Midbrain (tissue), 1 donor: ENCODE measurements at regions not wholly inside any gene's neighbourhood (a gene's known extent, or its start where the extent isn't known, plus 50 kb on each side); places are given as distances from the start of the nearest gene placed in this dataset.

Source experiments
- DNase-seq: peaks from one replicate; lab custom pipeline; 2025; lab: John Stamatoyannopoulos, UW

GRCh38 chr16:50469121-50469743 is 79.0 kb upstream of the NKD1 start:
- DNase-seq = no peak

- DNase-seq = no peak
These were observed 79.5 kb upstream of the NKD1 start for GRCh38 chr16:50468749-50469078.

GRCh38 chr16:50467943-50468748 is 80.0 kb upstream of the NKD1 start:
- peak; percentile 35 for DNase-seq

GRCh38 chr16:50467559-50467942 is 80.6 kb upstream of the NKD1 start:
- no peak for DNase-seq

DNA sequence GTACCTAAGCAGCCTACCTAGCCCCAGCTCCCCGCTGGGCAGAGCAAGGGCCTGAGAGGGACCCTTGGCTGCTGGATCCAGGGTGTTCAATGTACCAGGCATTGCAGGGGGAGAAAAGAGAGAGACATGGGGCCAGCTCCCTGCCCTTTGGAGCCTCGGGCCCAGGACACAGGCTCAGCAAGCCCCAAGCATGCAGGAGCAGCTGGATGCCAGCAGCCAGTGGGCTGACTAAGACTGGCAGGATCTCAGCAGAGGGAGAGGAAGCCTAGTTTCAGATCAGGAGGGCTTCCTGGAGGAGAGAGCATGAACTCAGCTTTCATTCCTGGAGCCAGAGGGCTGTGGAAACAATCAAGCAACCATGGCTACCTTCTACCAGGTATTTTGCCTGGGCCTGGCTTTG is 82.0 kb upstream of the NKD1 start:
- no peak for DNase-seq

GRCh38 chr16:50464325-50465290 is 83.6 kb upstream of the NKD1 start:
- no peak for DNase-seq

DNA sequence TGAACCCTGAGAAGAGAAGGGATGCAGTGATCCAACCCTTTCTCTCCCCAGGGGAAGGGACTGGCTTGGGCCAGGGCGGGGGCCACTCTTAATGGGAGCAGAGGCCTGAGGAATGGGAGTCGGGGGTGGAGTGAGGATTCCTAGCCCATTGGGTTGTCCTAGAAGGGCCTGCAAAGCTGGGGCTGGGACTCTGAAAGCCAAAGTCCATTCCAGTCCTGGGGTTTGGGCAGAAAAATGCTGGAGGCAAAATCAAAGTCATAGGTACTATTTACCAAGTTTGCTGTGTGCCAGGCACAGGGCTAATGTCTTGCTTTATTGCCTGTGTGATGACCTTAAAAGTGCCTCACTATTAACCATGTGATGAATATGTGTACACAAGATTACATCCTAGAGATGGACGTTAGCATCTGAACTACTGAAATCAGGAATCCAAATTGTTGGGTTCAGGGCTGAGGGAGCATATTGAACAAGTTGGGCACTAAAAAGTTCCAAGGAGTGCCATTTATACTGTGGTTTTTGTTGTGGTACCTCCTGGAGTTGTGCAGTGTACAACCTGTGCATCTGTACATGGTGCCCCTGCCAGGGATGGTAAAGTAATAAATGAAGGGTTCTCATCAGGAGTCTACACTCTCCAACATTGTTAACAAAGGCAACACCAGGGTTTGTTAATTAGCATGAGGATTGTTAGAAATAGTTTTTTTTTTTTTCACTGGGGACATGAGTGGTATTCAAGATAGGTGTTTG is 84.4 kb upstream of the NKD1 start:
- no peak for DNase-seq

- no peak for DNase-seq
These were observed 85.2 kb upstream of the NKD1 start for GRCh38 chr16:50462793-50463507.

DNA sequence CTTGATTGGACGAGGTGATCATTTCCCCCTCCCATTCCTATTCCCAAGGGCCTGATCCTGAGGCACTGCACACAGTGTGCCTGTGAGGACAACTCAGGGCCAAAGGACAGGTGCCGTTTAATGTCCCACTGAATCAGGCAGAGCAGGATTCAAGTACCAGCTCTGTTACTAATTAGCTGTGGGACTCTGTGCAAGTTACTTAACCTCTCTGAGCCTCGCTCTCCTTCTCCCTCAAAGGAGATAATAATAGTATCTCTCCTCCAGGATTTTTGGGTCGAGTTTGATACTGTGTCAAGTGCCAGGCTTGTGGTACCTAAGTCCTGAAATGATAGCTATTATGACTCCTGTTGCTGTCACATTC is 86.8 kb upstream of the NKD1 start:
- no peak for DNase-seq

GRCh38 chr16:50460538-50461399 is 87.4 kb upstream of the NKD1 start:
- no peak for DNase-seq

- DNase-seq = no peak
These were observed 88.6 kb upstream of the NKD1 start for GRCh38 chr16:50459496-50460080.

DNA sequence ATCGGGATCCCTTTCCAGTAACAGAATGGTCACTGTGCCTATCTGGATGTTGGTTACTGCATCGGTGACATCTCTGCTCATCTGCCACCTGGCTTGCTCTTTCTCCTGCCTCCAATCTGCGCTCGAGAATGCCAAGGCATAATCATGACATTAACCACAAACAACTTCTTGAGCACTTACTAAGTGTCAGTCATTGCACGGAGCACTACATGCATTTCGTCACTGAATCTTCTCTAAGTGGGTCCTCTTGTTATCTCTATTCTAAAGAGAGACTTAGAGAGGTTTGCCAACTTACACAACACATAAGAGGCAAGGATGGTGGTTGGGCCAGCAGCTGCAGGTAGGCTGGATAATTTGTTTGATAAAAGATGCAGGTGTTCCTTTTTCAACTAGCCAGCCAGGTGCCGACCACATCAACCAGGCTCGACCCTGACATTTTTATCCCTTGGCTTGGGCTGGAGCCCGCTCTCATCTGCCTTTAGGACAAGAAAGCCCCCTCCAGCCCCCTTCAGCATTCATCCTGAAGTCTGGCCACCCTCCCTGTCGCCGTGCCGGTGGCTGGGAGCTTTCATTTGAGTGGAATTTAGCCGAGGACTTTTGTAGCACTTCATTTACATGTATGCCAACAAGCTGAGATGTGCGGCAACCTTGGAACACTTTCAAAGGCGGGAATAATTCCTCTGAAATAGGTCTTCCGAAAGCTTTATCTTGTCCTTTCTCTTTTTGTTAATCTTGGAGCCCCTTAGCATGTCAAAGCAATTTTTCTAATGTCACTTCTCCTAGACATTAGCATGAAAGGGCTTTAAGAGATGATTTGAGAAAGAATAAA is 89.3 kb upstream of the NKD1 start:
- no peak for DNase-seq

- DNase-seq = no peak
These were observed 89.2 kb upstream of the BRD7 start for GRCh38 chr16:50457979-50458491.

GRCh38 chr16:50457423-50457822 is 88.6 kb upstream of the BRD7 start:
- no peak for DNase-seq

GRCh38 chr16:50455288-50455845 is 86.6 kb upstream of the BRD7 start:
- no peak for DNase-seq

GRCh38 chr16:50453446-50453845 is 84.7 kb upstream of the BRD7 start:
- DNase-seq = no peak

GRCh38 chr16:50451951-50452508 is 83.2 kb upstream of the BRD7 start:
- no peak for DNase-seq

DNA sequence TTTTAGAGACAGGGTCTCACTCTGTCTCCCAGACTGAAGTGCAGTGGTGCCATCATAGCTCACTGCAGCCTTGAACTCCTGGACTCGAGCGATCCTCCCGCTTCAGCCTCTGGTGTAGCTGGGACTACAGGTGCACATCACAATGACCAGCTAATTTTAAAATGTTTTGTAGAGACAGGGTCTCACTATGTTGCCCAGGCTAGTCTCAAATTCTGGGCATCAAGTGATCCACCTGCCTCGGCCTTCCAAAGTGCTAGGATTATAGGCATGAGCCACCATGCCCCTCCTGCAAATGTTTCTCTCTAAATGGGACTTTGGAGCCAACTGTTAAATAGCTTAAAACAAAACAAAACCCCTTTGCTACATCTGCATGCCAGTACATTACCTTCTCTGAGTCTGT is 82.2 kb upstream of the BRD7 start:
- DNase-seq = no peak
